Lower leg skin (tissue), 4 donors: ENCODE measurements at regions not wholly inside any gene's neighbourhood (a gene's known extent, or its start where the extent isn't known, plus 50 kb on each side); places are given as distances from the start of the nearest gene placed in this dataset.

Experiments
- DNase-seq, 2 donors: peaks; one replicate each; pipeline ENCODE4 v3.0.0-alpha.2; 2019; ENCODE audit warnings: low spot score in 2 of 2
- H3K4me3 ChIP-seq: fragments of 200-600 bp; sonication (generic); 2 replicates; pipeline ENCODE4 v1.5.1; 2017; ENCODE audit warnings: mild to moderate bottlenecking, low read depth; ENCODE audit not compliant: poor library complexity, severe bottlenecking
- CTCF ChIP-seq, 3 donors: fragments of 450-650 bp; IDR thresholded peaks; one replicate each; pipeline ENCODE4 v1.5.1; 2016; ENCODE audit warnings: antibody characterized with exemption in 3 of 3, mild to moderate bottlenecking in 3 of 3, moderate library complexity in 2 of 3
- POLR2A ChIP-seq, 2 donors: fragments of 450-650 bp; IDR thresholded peaks; one replicate each; pipeline ENCODE4 v1.6.1; 2016 to 2017; ENCODE audit warnings: antibody characterized with exemption in 2 of 2, mild to moderate bottlenecking in 1 of 2, moderate library complexity in 1 of 2
- whole genome bisulfite sequencing, 2 donors: methylation state at CpG; one replicate each; pipeline ENCODE4 v1.1.5; 2018; 5-methylcytosine and 5-hydroxymethylcytosine counted together
- intact Hi-C: fragments of 100-400 bp; cut with DNase I; formaldehyde crosslinking; loops from one replicate; pipeline ENCODE4 v1.15.0; 2023; ENCODE audit warnings: low total_unique reads

- no peak for DNase-seq
- WGBS, 2 donors, result 22 to 25% methylated on average over 1 of the region's 1 CpG
- no peak for TF ChIP-seq POLR2A (IDR thresholded peaks at IDR 0.05)
- TF ChIP-seq CTCF (IDR thresholded peaks at IDR 0.05), result no peak
- H3K4me3 ChIP-seq, result no peak overlapping the region
- intact Hi-C loops, result no loop called here
Measured at GRCh38 chr1:167166690-167167075, 54.0 kb upstream of the POU2F1 start.

GRCh38 chr1:167168424-167168823 lies 52.3 kb upstream of the POU2F1 start:
- TF ChIP-seq POLR2A (IDR thresholded peaks at IDR 0.05) (no peak), CTCF (IDR thresholded peaks at IDR 0.05) (no peak)
- 66 to 76% methylated on average over 7 of the region's 7 CpGs for WGBS, 2 donors
- no peak for DNase-seq
- intact Hi-C loops, result no loop called here
- H3K4me3 ChIP-seq, result no peak overlapping the region

- DNase-seq, result no peak
- TF ChIP-seq POLR2A (IDR thresholded peaks at IDR 0.05) (no peak), CTCF (IDR thresholded peaks at IDR 0.05) (no peak)
- H3K4me3 ChIP-seq, result no peak overlapping the region
- 37 to 58% methylated on average over 2 of the region's 2 CpGs for WGBS, 2 donors
- intact Hi-C loops, result no loop called here
Measured at GRCh38 chr1:167169642-167170041, 51.0 kb upstream of the POU2F1 start.
